H1 (cell line): ENCODE measurements at regions not wholly inside any gene's neighbourhood (a gene's known extent, or its start where the extent isn't known, plus 50 kb on each side); places are given as distances from the start of the nearest gene placed in this dataset.

Experiments used
- CTCF ChIA-PET: fragments of 300-600 bp; sonication (Branson Sonifier 250); formaldehyde crosslinking; loops from one replicate; lab custom pipeline; 2021; ENCODE audit not compliant: partially characterized antibody; lab: Charles Lee
- POLR2A ChIA-PET: fragments of 300-600 bp; sonication (Branson Sonifier 250); formaldehyde crosslinking; loops from one replicate; lab custom pipeline; 2021; ENCODE audit warnings: inconsistent platforms; ENCODE audit not compliant: partially characterized antibody; lab: Charles Lee
- DNase-seq, 2 experiments: peaks; one replicate each; pipeline versions ENCODE4 v3.0.0 to v3.0.0-alpha.2; 2010 to 2022; ENCODE audit warnings: low spot score in 2 of 2, low read depth in 1 of 2, mixed read lengths in 1 of 2
- FAIRE-seq: peaks from 2 replicates; lab custom pipeline; 2011; peaks lifted over from hg19 to GRCh38; lab: Jason Lieb, UNC
- H2AFZ ChIP-seq: 2 replicates; pipeline ENCODE4 v1.8.1; 2012; ENCODE audit warnings: low read length, inconsistent platforms
- H2AK5ac ChIP-seq: 2 replicates; pipeline ENCODE4 v1.6.1; 2013; ENCODE audit warnings: low read depth, low read length
- H2BK120ac ChIP-seq: replicated peaks from 2 replicates; pipeline ENCODE3; 2013; ENCODE audit warnings: low read depth, low read length, inconsistent platforms
- H2BK12ac ChIP-seq: 2 replicates; pipeline ENCODE4 v1.6.1; 2013; ENCODE audit warnings: low read depth, low read length
- H2BK15ac ChIP-seq: 2 replicates; pipeline ENCODE4 v1.6.1; 2013; ENCODE audit warnings: low read length
- H2BK20ac ChIP-seq: 2 replicates; pipeline ENCODE4 v1.6.1; 2013; ENCODE audit warnings: low read length
- H2BK5ac ChIP-seq: 2 replicates; pipeline ENCODE4 v1.6.1; 2013; ENCODE audit warnings: low read depth, low read length
- H3K14ac ChIP-seq: 2 replicates; pipeline ENCODE4 v1.6.1; 2013; ENCODE audit warnings: inconsistent platforms; ENCODE audit not compliant: insufficient read length
- H3K18ac ChIP-seq: 2 replicates; pipeline ENCODE4 v1.6.1; 2013; ENCODE audit warnings: low read length; ENCODE audit errors: extremely low read depth
- H3K23ac ChIP-seq: 2 replicates; pipeline ENCODE4 v1.6.1; 2013; ENCODE audit warnings: inconsistent platforms; ENCODE audit not compliant: insufficient read length
- H3K23me2 ChIP-seq: 2 replicates; pipeline ENCODE4 v1.6.1; 2013; ENCODE audit warnings: low read depth, low read length
- H3K27ac ChIP-seq: 2 replicates; pipeline ENCODE4 v1.6.1; 2011; ENCODE audit warnings: low read depth, low read length, inconsistent platforms
- H3K27me3 ChIP-seq, 4 experiments: replicated peaks in 1 of 4; 1 replicate in 1 of 4; 2 replicates in 3 of 4; pipeline versions ENCODE4 v1.6.1 to v1.8.1; 2011 to 2013; ENCODE audit warnings: low read length in 3 of 4, mild to moderate bottlenecking in 3 of 4, inconsistent platforms in 2 of 4, mixed read lengths in 2 of 4, moderate library complexity in 1 of 4; ENCODE audit not compliant: control insufficient read depth in 3 of 4, insufficient read depth in 3 of 4; ENCODE audit errors: extremely low read depth in 1 of 4
- H3K36me3 ChIP-seq, 4 experiments: 2 replicates each; pipeline versions ENCODE4 v1.6.1 to v1.8.1; 2011 to 2013; ENCODE audit warnings: mild to moderate bottlenecking in 4 of 4, low read length in 3 of 4, moderate library complexity in 2 of 4, control low read depth in 1 of 4, inconsistent platforms in 1 of 4; ENCODE audit not compliant: insufficient read depth in 4 of 4, control insufficient read depth in 2 of 4
- H3K4ac ChIP-seq: replicated peaks from 2 replicates; pipeline ENCODE3; 2013; ENCODE audit warnings: low read length, low read depth, mixed read lengths, inconsistent platforms; ENCODE audit not compliant: insufficient read length
- H3K4me1 ChIP-seq, 4 experiments: replicated peaks in 1 of 4; 1 replicate in 1 of 4; 2 replicates in 3 of 4; pipeline versions ENCODE4 v1.6.1 to v1.8.1; 2011 to 2013; ENCODE audit warnings: low read length in 3 of 4, inconsistent platforms in 2 of 4, mixed read lengths in 1 of 4; ENCODE audit not compliant: insufficient read depth in 4 of 4, control insufficient read depth in 3 of 4
- H3K4me2 ChIP-seq, 2 experiments: 2 replicates each; pipeline versions ENCODE4 v1.6.1 to v1.8.1; 2011 to 2013; ENCODE audit warnings: low read depth in 2 of 2, low read length in 2 of 2, control low read depth in 1 of 2, inconsistent platforms in 1 of 2, mild to moderate bottlenecking in 1 of 2; ENCODE audit not compliant: insufficient read depth in 1 of 2
- H3K4me3 ChIP-seq, 4 experiments: fragments of 200-600, 300-600 bp in 1 of 4; sonication (generic), shearing (Covaris generic), sonication (Bioruptor Twin) in 1 of 4; 2 replicates each; pipeline versions ENCODE4 v1.5.1 to v1.8.1; 2011 to 2016; ENCODE audit warnings: low read length in 4 of 4, low read depth in 3 of 4, control low read depth in 2 of 4, inconsistent platforms in 2 of 4, mild to moderate bottlenecking in 2 of 4, mixed read lengths in 1 of 4, moderate library complexity in 1 of 4; ENCODE audit not compliant: insufficient read depth in 2 of 4; ENCODE audit errors: extremely low read depth in 1 of 4
- H3K56ac ChIP-seq: replicated peaks from 2 replicates; pipeline ENCODE3; 2013; ENCODE audit warnings: low read depth, mild to moderate bottlenecking, mixed read lengths, low read length, inconsistent platforms; ENCODE audit not compliant: insufficient read length
- H3K79me1 ChIP-seq: 2 replicates; pipeline ENCODE4 v1.6.1; 2013; ENCODE audit warnings: low read depth, low read length, control low read depth
- H3K79me2 ChIP-seq, 2 experiments: 2 replicates each; pipeline versions ENCODE4 v1.6.1 to v1.8.1; 2012 to 2013; ENCODE audit warnings: low read length in 2 of 2, mild to moderate bottlenecking in 2 of 2, inconsistent platforms in 1 of 2; ENCODE audit not compliant: insufficient read depth in 2 of 2, control insufficient read depth in 1 of 2
- H3K9ac ChIP-seq, 4 experiments: replicated peaks in 1 of 4; 1 replicate in 1 of 4; 2 replicates in 3 of 4; pipeline versions ENCODE4 v1.6.1 to v1.8.1; 2011 to 2013; ENCODE audit warnings: low read depth in 3 of 4, low read length in 3 of 4, control low read depth in 2 of 4, mild to moderate bottlenecking in 2 of 4, moderate library complexity in 2 of 4, inconsistent platforms in 1 of 4; ENCODE audit errors: extremely low read depth in 1 of 4
- H3K9me3 ChIP-seq, 2 experiments: 2 replicates each; pipeline versions ENCODE4 v1.6.1 to v1.8.1; 2012 to 2013; ENCODE audit warnings: mild to moderate bottlenecking in 2 of 2, moderate library complexity in 2 of 2, control low read depth in 1 of 2, inconsistent platforms in 1 of 2, low read depth in 1 of 2, low read length in 1 of 2, mixed read lengths in 1 of 2; ENCODE audit not compliant: insufficient read depth in 2 of 2
- H4K20me1 ChIP-seq, 2 experiments: replicated peaks in 1 of 2; 2 replicates each; pipeline versions ENCODE3 to v1.8.1; 2011 to 2013; ENCODE audit warnings: inconsistent platforms in 2 of 2, low read length in 2 of 2, mild to moderate bottlenecking in 1 of 2; ENCODE audit not compliant: insufficient read depth in 2 of 2, control insufficient read depth in 1 of 2
- H4K5ac ChIP-seq: 2 replicates; pipeline ENCODE4 v1.6.1; 2013; ENCODE audit warnings: low read length, low read depth, mixed read lengths, inconsistent platforms; ENCODE audit not compliant: insufficient read length
- H4K8ac ChIP-seq: 2 replicates; pipeline ENCODE4 v1.8.0; 2013; ENCODE audit warnings: mild to moderate bottlenecking, moderate library complexity, low read length, inconsistent platforms; ENCODE audit not compliant: insufficient read depth; ENCODE audit errors: extremely low read depth
- H4K91ac ChIP-seq: replicated peaks from 2 replicates; pipeline ENCODE3; 2013; ENCODE audit warnings: low read length, mixed read lengths, inconsistent platforms; ENCODE audit not compliant: insufficient read length
- ASH2L ChIP-seq: fragments of 200-600, 300-600 bp; sonication (generic); IDR thresholded peaks from one replicate; pipeline ENCODE4 v1.7.1; 2017; ENCODE audit warnings: low read length
- CREB1 ChIP-seq: IDR thresholded peaks from 2 replicates; pipeline ENCODE4 v1.6.1; 2012; ENCODE audit warnings: inconsistent platforms
- FOSL1 ChIP-seq: IDR thresholded peaks from 2 replicates; pipeline ENCODE4 v1.6.1; 2011; ENCODE audit warnings: mild to moderate bottlenecking, low read depth, low read length, moderate library complexity; ENCODE audit not compliant: insufficient read depth
- HDAC6 ChIP-seq: IDR thresholded peaks from one replicate; pipeline ENCODE4 v1.7.1; 2012; ENCODE audit warnings: low read depth, mild to moderate bottlenecking, inconsistent platforms, low read length, moderate library complexity
- KDM1A ChIP-seq: fragments of 200-600, 300-600 bp; sonication (generic); IDR thresholded peaks from 2 replicates; pipeline ENCODE4 v1.7.1; 2016; ENCODE audit warnings: mild to moderate bottlenecking, low read length, borderline replicate concordance
- MAX ChIP-seq: IDR thresholded peaks from 2 replicates; pipeline ENCODE4 v1.6.1; 2012; ENCODE audit warnings: inconsistent platforms
- NANOG ChIP-seq: IDR thresholded peaks from 2 replicates; pipeline ENCODE4 v1.6.1; 2011; ENCODE audit warnings: low read length, low read depth, mild to moderate bottlenecking, inconsistent platforms; ENCODE audit not compliant: insufficient read depth, poor library complexity, severe bottlenecking
- POLR2A ChIP-seq, 2 experiments: IDR thresholded peaks; 1 replicate in 1 of 2; 2 replicates in 1 of 2; pipeline ENCODE4 v1.6.1; 2011; ENCODE audit warnings: low read depth in 2 of 2, low read length in 2 of 2, mild to moderate bottlenecking in 2 of 2; ENCODE audit errors: control extremely low read depth in 1 of 2
- RXRA ChIP-seq: IDR thresholded peaks from 2 replicates; pipeline ENCODE4 v1.6.1; 2011; ENCODE audit warnings: low read depth, mild to moderate bottlenecking, low read length, moderate library complexity; ENCODE audit not compliant: insufficient read depth
- SAP30 ChIP-seq: fragments of 300-600 bp; sonication (generic); IDR thresholded peaks from 2 replicates; pipeline ENCODE4 v1.7.1; 2012; ENCODE audit warnings: low read length, moderate library complexity, mild to moderate bottlenecking, inconsistent platforms; ENCODE audit not compliant: insufficient read depth, insufficient replicate concordance
- SP1 ChIP-seq: IDR thresholded peaks from 2 replicates; pipeline ENCODE4 v1.6.1; 2011; ENCODE audit warnings: low read depth, low read length
- SP4 ChIP-seq: IDR thresholded peaks from 2 replicates; pipeline ENCODE4 v1.6.1; 2012; ENCODE audit warnings: low read length, inconsistent platforms
- ZNF274 ChIP-seq: IDR thresholded peaks from 2 replicates; pipeline ENCODE4 v1.7.0; 2012; ENCODE audit warnings: low read length, borderline replicate concordance; ENCODE audit errors: extremely low read depth
- WGBS, 2 experiments: shearing (Covaris generic) in 1 of 2; methylation state at CpG; one replicate each; pipeline versions ENCODE4 v1.1.6 to v1.1.7; 2013 to 2015; ENCODE audit warnings: low lambda C conversion rate in 2 of 2, mixed read lengths in 2 of 2, inconsistent platforms in 1 of 2, low coverage in 1 of 2, missing lambda C conversion rate in 1 of 2; ENCODE audit not compliant: insufficient replicate concordance in 2 of 2, insufficient coverage in 1 of 2, insufficient read length in 1 of 2; ENCODE audit errors: extremely low coverage in 1 of 2, missing lambda C conversion rate in 1 of 2; 5-methylcytosine and 5-hydroxymethylcytosine counted together

GRCh38 chr17:34414339-34414738 lies 51.3 kb upstream of the CCL1 start:
- no peak overlapping the region for H3K4ac ChIP-seq
- peak overlapping the region; percentile 52 to 53 for H3K4me2 ChIP-seq
- peaks cover 3% of the 10 kb centered on the region; the same call in 1 of the 2 replicates for H3K23me2 ChIP-seq
- no peak overlapping the region for H3K9ac ChIP-seq
- no peak overlapping the region for H3K56ac ChIP-seq
- H2BK5ac ChIP-seq: 0 out of 2 replicates have a peak overlapping the region, but pooled peaks have one; percentile 46
- WGBS, 2 experiments: 34% methylated on average over 6 of the region's 6 CpGs; no CpG with 5 or more reads in 1 of the 2 experiments
- peaks cover 0 to 9% (median 2%) of the 10 kb centered on the region in 4 experiments; a peak in 4 of 7 replicates for H3K27me3 ChIP-seq
- no peak overlapping the region; the same call in 1 of the 2 replicates for H3K27ac ChIP-seq
- ChIA-PET CTCF (interaction anchor here (1.2 kb wide), 2 partner anchors 10 to 478 kb away, joined by 3 to 4 read pairs; no protein-coding TSS in a partner anchor), POLR2A (interaction anchor here (0.8 kb wide), 1 partner anchor 10 kb away, joined by 4 read pairs; no protein-coding TSS in a partner anchor)
- no peak overlapping the region for H2BK120ac ChIP-seq
- no peak overlapping the region for H4K5ac ChIP-seq
- no peak overlapping the region for H2BK20ac ChIP-seq
- 0 out of 2 replicates have a peak, but pooled peaks have one; percentile 23 for TF ChIP-seq MAX
- no peak for TF ChIP-seq FOSL1
- TF ChIP-seq POLR2A (IDR thresholded peaks at IDR 0.05; ENCODE audit: control extremely low read depth in 1 of 2, low read depth in 2 of 2, low read length in 2 of 2): 0 out of 3 replicates have a peak, but pooled peaks of 1 of the 2 experiments have one; percentile 24
- TF ChIP-seq SP4: no peak
- TF ChIP-seq NANOG: no peak
- TF ChIP-seq ASH2L: no peak
- TF ChIP-seq SP1: 0 out of 2 replicates have a peak, but pooled peaks have one; percentile 18
- no peak for TF ChIP-seq SAP30
- TF ChIP-seq HDAC6: no peak
- TF ChIP-seq ZNF274: no peak
- TF ChIP-seq RXRA: no peak
- no peak for TF ChIP-seq KDM1A
- no peak for TF ChIP-seq CREB1
- H4K20me1 ChIP-seq: no peaks in the 10 kb centered on the region
- no peak overlapping the region for H4K91ac ChIP-seq
- H3K18ac ChIP-seq: peak overlapping the region; percentile 40; the same call in 1 of the 2 replicates
- H2BK15ac ChIP-seq: no peak overlapping the region
- H3K36me3 ChIP-seq: no peaks in the 10 kb centered on the region
- no peaks in the 10 kb centered on the region for H3K79me1 ChIP-seq
- DNase-seq: no peak
- H3K79me2 ChIP-seq: no peaks in the 10 kb centered on the region
- H4K8ac ChIP-seq: no peak overlapping the region
- FAIRE-seq: peak; percentile 74
- H3K4me1 ChIP-seq: peaks cover 5 to 26% (median 17%) of the 10 kb centered on the region in 4 experiments; a peak in 5 of 7 replicates
- H3K9me3 ChIP-seq: no peaks in the 10 kb centered on the region
- H2BK12ac ChIP-seq: peak overlapping the region; percentile 78; the same call in 1 of the 2 replicates
- H2AFZ ChIP-seq: peak overlapping the region; percentile 16; the same call in 1 of the 2 replicates
- no peak overlapping the region for H3K23ac ChIP-seq
- no peak overlapping the region for H3K14ac ChIP-seq
- H3K4me3 ChIP-seq: peak overlapping the region in 2 of 4 experiments; percentile 19 to 42; a peak in 3 of 8 replicates
- H2AK5ac ChIP-seq: no peak overlapping the region
